ENCODE measurements at regions not wholly inside any gene's neighbourhood (a gene's known extent, or its start where the extent isn't known, plus 50 kb on each side); places are given as distances from the start of the nearest gene placed in this dataset.

DNA sequence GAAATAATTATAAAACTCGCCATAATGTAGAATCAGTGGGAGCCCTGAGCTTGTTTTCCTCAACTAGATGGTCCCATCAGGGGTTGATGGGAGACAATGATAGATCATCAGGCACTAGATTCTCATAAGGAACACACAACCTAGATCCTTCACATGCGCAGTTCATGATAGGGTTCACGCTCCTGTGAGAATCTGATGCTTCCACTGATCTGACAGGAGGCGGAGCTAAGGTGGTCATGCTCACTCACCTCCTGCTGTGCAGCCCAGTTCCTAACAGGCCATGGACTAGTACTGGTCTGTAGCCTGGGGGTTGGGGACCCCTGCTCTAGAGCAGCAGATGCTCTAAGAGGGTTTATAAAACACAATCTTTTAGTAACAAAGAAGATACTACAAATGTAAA is 183.6 kb downstream of the ANXA2 start:
- H4K20me1 ChIP-seq (ENCODE audit: insufficient read depth), result no peaks in the 10 kb centered on the region
- BruUV-seq (replicated peaks), result no TSS peak
- DNase-seq (ENCODE audit: low read depth, low spot score) (no peak), ATAC-seq (no peak)
- RAD21 ChIA-PET (ENCODE audit: low non-redundant PET in 1 of 2, low total read pairs in 2 of 2, uncharacterized antibody in 2 of 2, unreplicated experiment in 2 of 2), result no interaction called here
- H3K9me2 ChIP-seq (ENCODE audit: insufficient read depth), result no peaks in the 10 kb centered on the region
- CTCF ChIA-PET, result no interaction called here
- H3K27ac ChIP-seq (ENCODE audit: low read depth, low read length), result no peak overlapping the region
- H3K4me2 ChIP-seq (ENCODE audit: low read length), result no peak overlapping the region
- H3K4me1 ChIP-seq (ENCODE audit: control insufficient read depth in 1 of 2, insufficient read depth in 2 of 2, low read length in 2 of 2), result no peaks in the 10 kb centered on the region
- H3K79me2 ChIP-seq (ENCODE audit: insufficient read depth, low read length), result no peaks in the 10 kb centered on the region
- H3K9me3 ChIP-seq (ENCODE audit: control insufficient read depth in 1 of 2, insufficient read depth in 1 of 2, low read depth in 1 of 2, low read length in 2 of 2), result no peaks in the 10 kb centered on the region
- no peaks in the 10 kb centered on the region for H3K36me3 ChIP-seq (ENCODE audit: control insufficient read depth in 1 of 2, insufficient read depth in 2 of 2, low read length in 2 of 2)
- peaks cover 65% of the 10 kb centered on the region for H3K27me3 ChIP-seq (ENCODE audit: insufficient read depth, low read length)
- no peak overlapping the region for H2AFZ ChIP-seq (ENCODE audit: low read depth, low read length, poor library complexity, severe bottlenecking)
- no peak for TF ChIP-seq POLR2A (IDR thresholded peaks at IDR 0.05; ENCODE audit: borderline replicate concordance, extremely low read depth, insufficient read depth, insufficient read length)
- no peak for TF ChIP-seq ELF1 (IDR thresholded peaks at IDR 0.05; ENCODE audit: borderline replicate concordance, low read depth)
- no peak for TF ChIP-seq SP1 (IDR thresholded peaks at IDR 0.05; ENCODE audit: low read depth)
- no peak for TF ChIP-seq SIN3A (IDR thresholded peaks at IDR 0.05; ENCODE audit: low read depth)
- TF ChIP-seq ZBTB33 (IDR thresholded peaks at IDR 0.05; ENCODE audit: extremely low read depth, insufficient replicate concordance, low read length), result no peak
- TF ChIP-seq POLR2AphosphoS5 (IDR thresholded peaks at IDR 0.05; ENCODE audit: low read depth, low read length), result no peak
- no peak for TF ChIP-seq CEBPB (IDR thresholded peaks at IDR 0.05; ENCODE audit: low read depth)
- TF ChIP-seq RAD21 (IDR thresholded peaks at IDR 0.05; ENCODE audit: low read depth), result no peak
- H3K9ac ChIP-seq (ENCODE audit: low read length), result no peak overlapping the region
- intact Hi-C loops (cut with micrococcal nuclease), result no loop called here
- POLR2A ChIA-PET, result no interaction called here
- no peak overlapping the region for H3K4me3 ChIP-seq (replicated peaks in 1 of 2; ENCODE audit: low read depth in 1 of 2, low read length in 2 of 2)

- ATAC-seq (peak; percentile 63), DNase-seq (ENCODE audit: low read depth, low spot score) (no peak)
- H3K9ac ChIP-seq (ENCODE audit: low read length), result no peak overlapping the region
- no peaks in the 10 kb centered on the region for H3K79me2 ChIP-seq (ENCODE audit: insufficient read depth, low read length)
- ChIA-PET CTCF (interaction anchor here (1.9 kb wide), 1 partner anchor 10 kb away, joined by 6 read pairs; no protein-coding TSS in a partner anchor), RAD21 (ENCODE audit: low non-redundant PET in 1 of 2, low total read pairs in 2 of 2, uncharacterized antibody in 2 of 2, unreplicated experiment in 2 of 2) (no interaction called here), POLR2A (no interaction called here)
- BruUV-seq (replicated peaks), result no TSS peak
- H3K27ac ChIP-seq (ENCODE audit: low read depth, low read length), result no peak overlapping the region
- H3K36me3 ChIP-seq (ENCODE audit: control insufficient read depth in 1 of 2, insufficient read depth in 2 of 2, low read length in 2 of 2), result no peaks in the 10 kb centered on the region
- H3K9me3 ChIP-seq (ENCODE audit: control insufficient read depth in 1 of 2, insufficient read depth in 1 of 2, low read depth in 1 of 2, low read length in 2 of 2), result no peaks in the 10 kb centered on the region
- H3K27me3 ChIP-seq (ENCODE audit: insufficient read depth, low read length), result peaks cover 72% of the 10 kb centered on the region
- H3K4me1 ChIP-seq (ENCODE audit: control insufficient read depth in 1 of 2, insufficient read depth in 2 of 2, low read length in 2 of 2), result no peaks in the 10 kb centered on the region
- no peak overlapping the region for H3K4me3 ChIP-seq (replicated peaks in 1 of 2; ENCODE audit: low read depth in 1 of 2, low read length in 2 of 2)
- no peak for TF ChIP-seq TCF7L2 (IDR thresholded peaks at IDR 0.05; ENCODE audit: borderline replicate concordance, extremely low read depth, insufficient read depth, insufficient read length)
- TF ChIP-seq, protein P1, sequence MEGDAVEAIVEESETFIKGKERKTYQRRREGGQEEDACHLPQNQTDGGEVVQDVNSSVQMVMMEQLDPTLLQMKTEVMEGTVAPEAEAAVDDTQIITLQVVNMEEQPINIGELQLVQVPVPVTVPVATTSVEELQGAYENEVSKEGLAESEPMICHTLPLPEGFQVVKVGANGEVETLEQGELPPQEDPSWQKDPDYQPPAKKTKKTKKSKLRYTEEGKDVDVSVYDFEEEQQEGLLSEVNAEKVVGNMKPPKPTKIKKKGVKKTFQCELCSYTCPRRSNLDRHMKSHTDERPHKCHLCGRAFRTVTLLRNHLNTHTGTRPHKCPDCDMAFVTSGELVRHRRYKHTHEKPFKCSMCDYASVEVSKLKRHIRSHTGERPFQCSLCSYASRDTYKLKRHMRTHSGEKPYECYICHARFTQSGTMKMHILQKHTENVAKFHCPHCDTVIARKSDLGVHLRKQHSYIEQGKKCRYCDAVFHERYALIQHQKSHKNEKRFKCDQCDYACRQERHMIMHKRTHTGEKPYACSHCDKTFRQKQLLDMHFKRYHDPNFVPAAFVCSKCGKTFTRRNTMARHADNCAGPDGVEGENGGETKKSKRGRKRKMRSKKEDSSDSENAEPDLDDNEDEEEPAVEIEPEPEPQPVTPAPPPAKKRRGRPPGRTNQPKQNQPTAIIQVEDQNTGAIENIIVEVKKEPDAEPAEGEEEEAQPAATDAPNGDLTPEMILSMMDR (IDR thresholded peaks at IDR 0.05 in 2 of 3, conservative IDR thresholded peaks at IDR 0.05 in 1 of 3; ENCODE audit: borderline replicate concordance in 1 of 3, insufficient read depth in 1 of 3, low read depth in 2 of 3, low read length in 2 of 3), result 0 out of 6 replicates have a peak, but pooled peaks of 1 of the 3 experiments have one; percentile 7
- no peak overlapping the region for H3K4me2 ChIP-seq (ENCODE audit: low read length)
- no peaks in the 10 kb centered on the region for H3K9me2 ChIP-seq (ENCODE audit: insufficient read depth)
- intact Hi-C loops (cut with micrococcal nuclease), result no loop called here
- no peak overlapping the region for H2AFZ ChIP-seq (ENCODE audit: low read depth, low read length, poor library complexity, severe bottlenecking)
- no peaks in the 10 kb centered on the region for H4K20me1 ChIP-seq (ENCODE audit: insufficient read depth)
Measured at GRCh38 chr15:60215225-60215963, 182.4 kb downstream of the ANXA2 start.

All from HCT116 (cell line).